ENCODE measurements at regions not wholly inside any gene's neighbourhood (a gene's known extent, or its start where the extent isn't known, plus 50 kb on each side); places are given as distances from the start of the nearest gene placed in this dataset.

- WGBS: 94% methylated on average over 11 of the region's 11 CpGs
- no peaks in the 10 kb centered on the region for H3K36me3 ChIP-seq
- no peak for TF ChIP-seq CTCF (IDR thresholded peaks at IDR 0.05)
Observed at GRCh38 chr3:150075417-150075865, 104.7 kb upstream of the PFN2 start.

DNA sequence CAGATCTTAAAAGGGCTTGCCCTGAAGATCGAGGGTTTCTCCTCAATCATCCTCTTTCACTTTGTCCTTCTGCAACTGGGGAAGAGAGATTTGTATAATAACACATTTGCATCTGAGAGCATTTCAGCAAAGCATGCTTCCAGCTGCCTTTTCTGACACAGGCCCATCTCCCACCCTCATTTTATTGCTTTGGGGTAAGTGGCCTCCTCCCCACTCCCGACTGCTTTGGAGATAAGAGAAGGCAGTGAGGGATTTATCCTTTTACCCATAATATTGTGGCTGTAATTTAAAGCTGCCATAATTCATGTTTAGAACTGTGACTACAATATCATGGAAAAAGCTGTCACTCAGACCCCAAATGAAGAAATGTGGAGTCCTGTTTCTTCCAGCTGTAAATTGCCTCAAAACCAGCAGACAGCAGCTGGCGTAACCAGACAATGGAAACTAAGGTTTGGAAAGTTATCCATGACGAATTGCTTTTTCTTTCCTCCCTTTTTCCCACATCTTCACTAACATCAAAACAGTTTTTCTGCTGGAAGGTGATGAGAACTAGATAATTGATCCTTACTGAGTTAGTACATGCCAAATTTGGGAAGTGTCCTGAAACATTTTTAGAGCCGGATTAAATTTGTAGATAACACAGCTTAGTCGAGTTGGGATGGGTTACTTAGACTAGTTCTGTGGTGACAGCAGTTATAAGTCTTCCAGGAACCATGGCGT, 104.2 kb upstream of the PFN2 start:
- 51% methylated on average over 7 of the region's 7 CpGs for WGBS
- H3K4me1 ChIP-seq: peaks cover 5% of the 10 kb centered on the region
- H3K9me3 ChIP-seq: no peaks in the 10 kb centered on the region
- DNase-seq (ENCODE audit: low spot score in 2 of 2): no peak
- H3K27ac ChIP-seq: no peak overlapping the region
- H3K27me3 ChIP-seq: peaks cover 5% of the 10 kb centered on the region
- no peaks in the 10 kb centered on the region for H3K36me3 ChIP-seq
- TF ChIP-seq EP300 (IDR thresholded peaks at IDR 0.05) (no peak), POLR2AphosphoS5 (IDR thresholded peaks at IDR 0.05) (no peak), POLR2A (IDR thresholded peaks at IDR 0.05) (no peak), CTCF (IDR thresholded peaks at IDR 0.05) (no peak)
- no peak overlapping the region for H3K4me3 ChIP-seq

More at GRCh38 chr3:150075417-150075865, 104.7 kb upstream of the PFN2 start:
- Histone ChIP-seq H3K4me3 (no peak overlapping the region), H3K4me1 (peaks cover 5% of the 10 kb centered on the region), H3K27me3 (peaks cover 5% of the 10 kb centered on the region), H3K9me3 (no peaks in the 10 kb centered on the region), H3K27ac (no peak overlapping the region)
- DNase-seq (ENCODE audit: low spot score in 2 of 2): no peak

- no peak for TF ChIP-seq CTCF (IDR thresholded peaks at IDR 0.05)
- no peak for TF ChIP-seq POLR2AphosphoS5 (IDR thresholded peaks at IDR 0.05)
- TF ChIP-seq EP300 (IDR thresholded peaks at IDR 0.05): no peak
- DNase-seq (ENCODE audit: low spot score in 2 of 2): no peak
- 80% methylated on average over 3 of the region's 3 CpGs for whole genome bisulfite sequencing
Observed at GRCh38 chr3:150074277-150074676, 103.6 kb upstream of the PFN2 start.

GRCh38 chr3:150073513-150073912, 102.8 kb upstream of the PFN2 start:
- Histone ChIP-seq H3K9me3 (no peaks in the 10 kb centered on the region), H3K4me1 (no peaks in the 10 kb centered on the region), H3K4me3 (no peak overlapping the region), H3K36me3 (no peaks in the 10 kb centered on the region), H3K27me3 (peaks cover 5% of the 10 kb centered on the region), H3K27ac (no peak overlapping the region)
- no peak for DNase-seq (ENCODE audit: low spot score in 2 of 2)
- WGBS: 94% methylated on average over 1 of the region's 1 CpG
- TF ChIP-seq POLR2AphosphoS5 (IDR thresholded peaks at IDR 0.05) (no peak), EP300 (IDR thresholded peaks at IDR 0.05) (no peak), POLR2A (IDR thresholded peaks at IDR 0.05) (no peak), CTCF (IDR thresholded peaks at IDR 0.05) (no peak)

More at GRCh38 chr3:150074277-150074676, 103.6 kb upstream of the PFN2 start:
- H3K27me3 ChIP-seq: peaks cover 5% of the 10 kb centered on the region
- H3K27ac ChIP-seq: no peak overlapping the region
- peaks cover under 1% of the 10 kb centered on the region for H3K4me1 ChIP-seq
- no peaks in the 10 kb centered on the region for H3K9me3 ChIP-seq
- no peaks in the 10 kb centered on the region for H3K36me3 ChIP-seq
- H3K4me3 ChIP-seq: no peak overlapping the region

DNA sequence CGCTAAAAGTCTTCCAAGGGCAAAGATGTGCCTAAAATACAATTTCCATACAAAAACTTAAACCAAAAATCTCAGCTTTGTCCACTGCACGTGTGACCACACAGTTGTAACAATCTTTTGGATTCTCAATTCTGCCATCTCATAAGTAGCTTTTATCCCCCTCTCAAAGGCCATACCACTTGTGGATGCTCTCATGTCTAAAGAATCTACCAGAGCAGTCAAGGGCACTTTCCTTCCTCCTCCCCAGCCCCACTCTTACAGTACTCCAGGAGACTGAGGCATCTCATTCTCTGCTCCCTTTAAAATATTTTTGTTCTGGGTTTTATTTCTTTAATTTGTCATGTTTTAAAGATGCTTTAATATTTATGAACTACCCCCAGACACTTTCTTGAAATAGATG, 102.3 kb upstream of the PFN2 start:
- H3K4me3 ChIP-seq: no peak overlapping the region
- no peak for DNase-seq (ENCODE audit: low spot score in 2 of 2)
- H3K4me1 ChIP-seq: no peaks in the 10 kb centered on the region
- H3K9me3 ChIP-seq: no peaks in the 10 kb centered on the region
- TF ChIP-seq POLR2AphosphoS5 (IDR thresholded peaks at IDR 0.05) (no peak), EP300 (IDR thresholded peaks at IDR 0.05) (no peak), CTCF (IDR thresholded peaks at IDR 0.05) (no peak), POLR2A (IDR thresholded peaks at IDR 0.05) (no peak)
- peaks cover 10% of the 10 kb centered on the region for H3K27me3 ChIP-seq
- no peaks in the 10 kb centered on the region for H3K36me3 ChIP-seq
- WGBS: 89% methylated on average over 2 of the region's 2 CpGs
- H3K27ac ChIP-seq: no peak overlapping the region
